Breast epithelium (tissue), 3 donors: ENCODE measurements at regions not wholly inside any gene's neighbourhood (a gene's known extent, or its start where the extent isn't known, plus 50 kb on each side); places are given as distances from the start of the nearest gene placed in this dataset.

Experiments
- CTCF ChIP-seq, 3 donors: fragments of 450-650 bp; IDR thresholded peaks; one replicate each; pipeline ENCODE4 v1.5.1; 2016 to 2017; ENCODE audit warnings: antibody characterized with exemption in 3 of 3, mild to moderate bottlenecking in 3 of 3, moderate library complexity in 3 of 3
- POLR2A ChIP-seq: fragments of 450-650 bp; IDR thresholded peaks from one replicate; pipeline ENCODE4 v1.6.1; 2016; ENCODE audit warnings: antibody characterized with exemption, mild to moderate bottlenecking, moderate library complexity
- POLR2AphosphoS5 ChIP-seq, 3 donors: sonication (generic); formaldehyde crosslinking; IDR thresholded peaks; one replicate each; pipeline ENCODE4 v1.6.1; 2017; ENCODE audit warnings: antibody characterized with exemption in 3 of 3

- TF ChIP-seq POLR2AphosphoS5 (IDR thresholded peaks at IDR 0.05): no peak
- no peak for TF ChIP-seq CTCF (IDR thresholded peaks at IDR 0.05)
- TF ChIP-seq POLR2A: no peak
Observed at GRCh38 chr3:157930000-157930780, 176.0 kb downstream of the SHOX2 start.
